SU-DHL-6 (cell line): ENCODE measurements at regions not wholly inside any gene's neighbourhood (a gene's known extent, or its start where the extent isn't known, plus 50 kb on each side); places are given as distances from the start of the nearest gene placed in this dataset.

Experiments
- EZH2phosphoT487 ChIP-seq: fragments of 200-600 bp; sonication (generic), shearing (Covaris generic); conservative IDR thresholded peaks from 2 replicates; pipeline ENCODE4 v1.6.1; 2018; ENCODE audit warnings: mild to moderate bottlenecking, antibody characterized with exemption, low read length, moderate library complexity, mixed read lengths
- TF ChIP-seq, protein P1 (sequence below): fragments of 200-600 bp; sonication (generic); IDR thresholded peaks from one replicate; pipeline ENCODE4 v1.5.1; 2017; ENCODE audit warnings: antibody characterized with exemption, mild to moderate bottlenecking, low read length, moderate library complexity; ENCODE audit not compliant: insufficient read depth, poor library complexity, severe bottlenecking

DNA sequence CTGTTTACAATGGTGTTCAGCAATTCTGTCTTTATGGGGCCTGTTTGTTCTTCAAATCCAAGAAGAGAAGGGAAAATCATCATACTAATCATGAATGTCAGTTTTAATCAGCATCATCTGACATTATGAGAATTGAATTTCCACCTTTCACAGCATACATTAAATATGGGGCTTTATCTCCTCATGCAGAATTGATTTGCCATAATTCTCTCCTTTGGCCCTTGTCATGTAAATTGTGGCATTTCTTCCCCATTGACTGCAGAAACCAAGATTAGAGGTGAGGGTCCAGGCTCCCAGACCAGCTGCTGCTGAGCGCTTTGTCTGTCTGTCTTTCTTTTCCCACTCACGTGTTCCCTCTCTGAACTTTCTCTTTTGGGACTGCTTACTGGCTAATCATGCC, 232.1 kb upstream of the NAV2 start:
- TF ChIP-seq, protein P1, sequence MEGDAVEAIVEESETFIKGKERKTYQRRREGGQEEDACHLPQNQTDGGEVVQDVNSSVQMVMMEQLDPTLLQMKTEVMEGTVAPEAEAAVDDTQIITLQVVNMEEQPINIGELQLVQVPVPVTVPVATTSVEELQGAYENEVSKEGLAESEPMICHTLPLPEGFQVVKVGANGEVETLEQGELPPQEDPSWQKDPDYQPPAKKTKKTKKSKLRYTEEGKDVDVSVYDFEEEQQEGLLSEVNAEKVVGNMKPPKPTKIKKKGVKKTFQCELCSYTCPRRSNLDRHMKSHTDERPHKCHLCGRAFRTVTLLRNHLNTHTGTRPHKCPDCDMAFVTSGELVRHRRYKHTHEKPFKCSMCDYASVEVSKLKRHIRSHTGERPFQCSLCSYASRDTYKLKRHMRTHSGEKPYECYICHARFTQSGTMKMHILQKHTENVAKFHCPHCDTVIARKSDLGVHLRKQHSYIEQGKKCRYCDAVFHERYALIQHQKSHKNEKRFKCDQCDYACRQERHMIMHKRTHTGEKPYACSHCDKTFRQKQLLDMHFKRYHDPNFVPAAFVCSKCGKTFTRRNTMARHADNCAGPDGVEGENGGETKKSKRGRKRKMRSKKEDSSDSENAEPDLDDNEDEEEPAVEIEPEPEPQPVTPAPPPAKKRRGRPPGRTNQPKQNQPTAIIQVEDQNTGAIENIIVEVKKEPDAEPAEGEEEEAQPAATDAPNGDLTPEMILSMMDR: no peak
- TF ChIP-seq EZH2phosphoT487: no peak
